WTC11 (cell line): ENCODE measurements at regions not wholly inside any gene's neighbourhood (a gene's known extent, or its start where the extent isn't known, plus 50 kb on each side); places are given as distances from the start of the nearest gene placed in this dataset.

Experiments used
- ATAC-seq: fragments of 200-7000 bp; cut with Tn5 transposase; 2 replicates; pipeline ENCODE4 v1.10.0; 2021; ENCODE audit warnings: mild to moderate bottlenecking, moderate library complexity
- CTCF ChIA-PET: fragments of 300-600 bp; sonication (Branson Sonifier 250); formaldehyde crosslinking; loops from one replicate; lab custom pipeline; 2021; ENCODE audit warnings: antibody characterized with exemption; lab: Charles Lee
- POLR2A ChIA-PET: fragments of 350-600 bp; sonication (Branson Sonifier 250); formaldehyde crosslinking; loops from one replicate; lab custom pipeline; 2021; ENCODE audit warnings: antibody characterized with exemption; lab: Charles Lee
- DNase-seq: peaks from one replicate; pipeline ENCODE4 v3.0.0; 2021; ENCODE audit warnings: low spot score
- H3K27ac Mint-ChIP-seq: 2 replicates; pipeline ENCODE4 v1.8.0; 2021; ENCODE audit warnings: mixed read lengths
- H3K27me3 Mint-ChIP-seq: 2 replicates; pipeline ENCODE4 v1.8.0; 2021; ENCODE audit warnings: low read depth, mild to moderate bottlenecking, moderate library complexity, mixed read lengths
- H3K36me3 Mint-ChIP-seq: 2 replicates; pipeline ENCODE4 v1.8.0; 2021; ENCODE audit warnings: mixed read lengths
- H3K4me1 Mint-ChIP-seq: 2 replicates; pipeline ENCODE4 v1.8.0; 2022; ENCODE audit warnings: mixed read lengths
- H3K4me3 Mint-ChIP-seq: 2 replicates; pipeline ENCODE4 v1.8.0; 2021; ENCODE audit warnings: mild to moderate bottlenecking, moderate library complexity, mixed read lengths
- H3K9me3 Mint-ChIP-seq: 2 replicates; pipeline ENCODE4 v1.8.0; 2021; ENCODE audit warnings: mixed read lengths
- CTCF ChIP-seq: fragments of 200-600 bp; IDR thresholded peaks from 2 replicates; pipeline ENCODE4 v1.8.0; 2022; ENCODE audit warnings: antibody characterized with exemption
- E2F5 ChIP-seq: sonication (generic); formaldehyde crosslinking; IDR thresholded peaks from 2 replicates; pipeline ENCODE4 v1.8.1; 2022; ENCODE audit warnings: mild to moderate bottlenecking, moderate library complexity, missing genetic modification reagents
- ELF4 ChIP-seq: sonication (generic); formaldehyde crosslinking; IDR thresholded peaks from 2 replicates; pipeline ENCODE4 v1.8.1; 2022; ENCODE audit warnings: low read depth, mild to moderate bottlenecking, moderate library complexity, missing genetic modification reagents
- EMX1 ChIP-seq: fragments of 250-450 bp; sonication (Bioruptor Pico); IDR thresholded peaks from 2 replicates; pipeline ENCODE4 v1.8.0; 2021; ENCODE audit warnings: mild to moderate bottlenecking
- GABPB1 ChIP-seq: sonication (generic); formaldehyde crosslinking; IDR thresholded peaks from 2 replicates; pipeline ENCODE4 v1.8.1; 2023; ENCODE audit warnings: mild to moderate bottlenecking, missing genetic modification reagents
- KAT7 ChIP-seq: sonication (generic); formaldehyde crosslinking; IDR thresholded peaks from 2 replicates; pipeline ENCODE4 v1.8.1; 2023; ENCODE audit warnings: missing genetic modification reagents, mild to moderate bottlenecking, borderline replicate concordance
- NFE2L1 ChIP-seq: sonication (generic); formaldehyde crosslinking; IDR thresholded peaks from 2 replicates; pipeline ENCODE4 v1.8.1; 2023; ENCODE audit warnings: missing genetic modification reagents
- SMAD3 ChIP-seq: sonication (generic); formaldehyde crosslinking; IDR thresholded peaks from 2 replicates; pipeline ENCODE4 v1.8.0; 2022; ENCODE audit warnings: missing genetic modification reagents, mild to moderate bottlenecking, borderline replicate concordance
- SMAD4 ChIP-seq: sonication (generic); formaldehyde crosslinking; IDR thresholded peaks from 2 replicates; pipeline ENCODE4 v1.8.0; 2022; ENCODE audit warnings: mild to moderate bottlenecking, missing genetic modification reagents
- SOX15 ChIP-seq: fragments of 250-450 bp; sonication (Bioruptor Pico); IDR thresholded peaks from 2 replicates; pipeline ENCODE4 v1.9.0; 2021; ENCODE audit warnings: mild to moderate bottlenecking
- STAT6 ChIP-seq: sonication (generic); formaldehyde crosslinking; conservative IDR thresholded peaks from 2 replicates; pipeline ENCODE4 v1.8.1; 2023; ENCODE audit warnings: mild to moderate bottlenecking, low read depth, missing genetic modification reagents, moderate library complexity
- TP53 ChIP-seq: sonication (generic); formaldehyde crosslinking; IDR thresholded peaks from 2 replicates; pipeline ENCODE4 v1.8.1; 2023; ENCODE audit warnings: mild to moderate bottlenecking, missing genetic modification reagents
- ZNF396 ChIP-seq: fragments of 250-450 bp; sonication (Bioruptor Pico); IDR thresholded peaks from 2 replicates; pipeline ENCODE4 v1.8.0; 2021; ENCODE audit warnings: mild to moderate bottlenecking, moderate library complexity, borderline replicate concordance
- ZSCAN18 ChIP-seq: fragments of 250-450 bp; sonication (Bioruptor Pico); IDR thresholded peaks from 2 replicates; pipeline ENCODE4 v2.1.2; 2022; ENCODE audit warnings: mild to moderate bottlenecking, moderate library complexity
- TF ChIP-seq, protein P1 (sequence below): sonication (generic); formaldehyde crosslinking; IDR thresholded peaks from 2 replicates; pipeline ENCODE4 v1.8.1; 2023; ENCODE audit warnings: mild to moderate bottlenecking, missing genetic modification reagents
- TF ChIP-seq, protein P2 (sequence below): sonication (generic); formaldehyde crosslinking; IDR thresholded peaks from 2 replicates; pipeline ENCODE4 v1.8.1; 2022; ENCODE audit warnings: low read depth, mild to moderate bottlenecking, moderate library complexity, missing genetic modification reagents, borderline replicate concordance

DNA sequence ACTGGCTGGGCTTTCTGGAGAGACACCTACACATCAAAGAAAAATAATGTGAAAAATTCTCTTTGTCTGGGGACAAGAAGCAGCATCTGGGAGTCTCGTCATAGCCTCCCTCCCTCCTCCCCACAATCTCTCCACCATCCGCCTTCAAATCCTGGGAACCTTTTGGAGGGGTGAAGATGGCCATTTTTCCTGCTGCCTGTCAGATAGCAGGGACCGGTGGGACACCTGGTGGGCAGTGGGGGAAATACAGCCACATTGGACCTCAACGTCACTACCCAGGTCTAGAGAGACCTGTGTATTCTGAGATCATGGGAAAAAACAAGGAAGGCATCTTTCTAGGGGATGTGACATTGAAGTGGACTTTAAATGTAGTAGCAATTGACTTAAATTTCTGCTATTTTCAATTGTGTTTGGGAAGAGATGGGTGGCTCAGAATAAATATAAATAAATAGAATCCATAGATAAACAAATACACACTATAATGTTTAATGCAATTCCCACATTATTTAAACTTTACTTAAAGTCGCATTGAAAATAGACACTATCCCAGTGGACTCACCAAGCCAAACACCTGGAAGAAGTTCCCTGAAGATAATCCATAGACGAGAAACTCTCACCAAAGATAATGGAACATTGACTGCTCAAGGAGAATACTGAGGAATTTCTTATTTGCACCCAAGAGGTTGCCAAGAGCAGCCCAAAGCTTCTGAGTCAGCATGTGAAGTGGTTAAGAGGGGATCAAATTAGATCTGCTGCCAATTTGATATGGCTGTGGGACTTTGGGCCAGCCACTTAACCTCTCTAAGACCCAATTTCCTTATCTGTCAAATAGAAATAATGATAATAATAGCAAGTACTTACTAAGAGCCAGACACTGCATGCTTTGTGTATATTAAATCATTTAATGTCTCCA, 147.6 kb upstream of the CAMK1G start:
- Mint-ChIP-seq H3K4me1 (peaks cover 50% of the 10 kb centered on the region), H3K36me3 (peaks cover 24% of the 10 kb centered on the region), H3K27me3 (peaks cover 2% of the 10 kb centered on the region; the same call in 1 of the 2 replicates), H3K27ac (no peak overlapping the region), H3K9me3 (peaks cover 10% of the 10 kb centered on the region), H3K4me3 (no peak overlapping the region)
- ChIA-PET CTCF (interaction anchor here (0.6 to 2.6 kb wide), 26 partner anchors 9 to 784 kb away, joined by 3 to 19 read pairs (median 4); no protein-coding TSS in a partner anchor), POLR2A (interaction anchor here (0.7 to 1.1 kb wide), 2 partner anchors 31 to 79 kb away, joined by 3 to 5 read pairs; no protein-coding TSS in a partner anchor)
- TF ChIP-seq EMX1 (CRISPR knock-in tag) (no peak), NFE2L1 (no peak), SMAD3 (CRISPR knock-in tag) (no peak), CTCF (peak; percentile 94)
- DNase-seq (peak; percentile 96), ATAC-seq (peak; percentile 72)

- ChIA-PET CTCF (no interaction called here), POLR2A (interaction anchor here (0.7 kb wide), 1 partner anchor 126 kb away, joined by 3 read pairs; no protein-coding TSS in a partner anchor)
- Mint-ChIP-seq H3K9me3 (peaks cover 10% of the 10 kb centered on the region), H3K27me3 (peaks cover 2% of the 10 kb centered on the region; the same call in 1 of the 2 replicates), H3K36me3 (peaks cover 10% of the 10 kb centered on the region), H3K4me3 (no peak overlapping the region), H3K27ac (no peak overlapping the region), H3K4me1 (peaks cover 26% of the 10 kb centered on the region)
- TF ChIP-seq ZSCAN18 (CRISPR knock-in tag) (no peak), STAT6 (CRISPR knock-in tag) (no peak)
- TF ChIP-seq, protein P1, sequence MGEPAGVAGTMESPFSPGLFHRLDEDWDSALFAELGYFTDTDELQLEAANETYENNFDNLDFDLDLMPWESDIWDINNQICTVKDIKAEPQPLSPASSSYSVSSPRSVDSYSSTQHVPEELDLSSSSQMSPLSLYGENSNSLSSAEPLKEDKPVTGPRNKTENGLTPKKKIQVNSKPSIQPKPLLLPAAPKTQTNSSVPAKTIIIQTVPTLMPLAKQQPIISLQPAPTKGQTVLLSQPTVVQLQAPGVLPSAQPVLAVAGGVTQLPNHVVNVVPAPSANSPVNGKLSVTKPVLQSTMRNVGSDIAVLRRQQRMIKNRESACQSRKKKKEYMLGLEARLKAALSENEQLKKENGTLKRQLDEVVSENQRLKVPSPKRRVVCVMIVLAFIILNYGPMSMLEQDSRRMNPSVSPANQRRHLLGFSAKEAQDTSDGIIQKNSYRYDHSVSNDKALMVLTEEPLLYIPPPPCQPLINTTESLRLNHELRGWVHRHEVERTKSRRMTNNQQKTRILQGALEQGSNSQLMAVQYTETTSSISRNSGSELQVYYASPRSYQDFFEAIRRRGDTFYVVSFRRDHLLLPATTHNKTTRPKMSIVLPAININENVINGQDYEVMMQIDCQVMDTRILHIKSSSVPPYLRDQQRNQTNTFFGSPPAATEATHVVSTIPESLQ (CRISPR knock-in tag), result no peak
- ATAC-seq (no peak), DNase-seq (no peak)
Measured at GRCh38 chr1:209439828-209440227, 143.7 kb upstream of the CAMK1G start.

GRCh38 chr1:209443361-209443931, 140.1 kb upstream of the CAMK1G start:
- H3K36me3 Mint-ChIP-seq, result peaks cover 10% of the 10 kb centered on the region
- H3K27me3 Mint-ChIP-seq, result peaks cover 2% of the 10 kb centered on the region; the same call in 1 of the 2 replicates
- DNase-seq (no peak), ATAC-seq (peak; percentile 39; the same call in 1 of the 2 replicates)
- H3K9me3 Mint-ChIP-seq, result peaks cover 18% of the 10 kb centered on the region
- POLR2A ChIA-PET, result no interaction called here
- no peak overlapping the region for H3K4me3 Mint-ChIP-seq
- H3K4me1 Mint-ChIP-seq, result peaks cover 23% of the 10 kb centered on the region
- H3K27ac Mint-ChIP-seq, result no peak overlapping the region
- CTCF ChIA-PET, result interaction anchor here (0.8 to 1.0 kb wide), 2 partner anchors 15 to 106 kb away, joined by 3 to 5 read pairs; no protein-coding TSS in a partner anchor
- TF ChIP-seq, protein P2, sequence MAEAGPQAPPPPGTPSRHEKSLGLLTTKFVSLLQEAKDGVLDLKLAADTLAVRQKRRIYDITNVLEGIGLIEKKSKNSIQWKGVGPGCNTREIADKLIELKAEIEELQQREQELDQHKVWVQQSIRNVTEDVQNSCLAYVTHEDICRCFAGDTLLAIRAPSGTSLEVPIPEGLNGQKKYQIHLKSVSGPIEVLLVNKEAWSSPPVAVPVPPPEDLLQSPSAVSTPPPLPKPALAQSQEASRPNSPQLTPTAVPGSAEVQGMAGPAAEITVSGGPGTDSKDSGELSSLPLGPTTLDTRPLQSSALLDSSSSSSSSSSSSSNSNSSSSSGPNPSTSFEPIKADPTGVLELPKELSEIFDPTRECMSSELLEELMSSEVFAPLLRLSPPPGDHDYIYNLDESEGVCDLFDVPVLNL (CRISPR knock-in tag), result no peak
- no peak for TF ChIP-seq STAT6 (CRISPR knock-in tag)
- TF ChIP-seq SOX15, result no peak
- TF ChIP-seq TP53 (CRISPR knock-in tag), result no peak
- no peak for TF ChIP-seq KAT7
- no peak for TF ChIP-seq GABPB1 (CRISPR knock-in tag)
- no peak for TF ChIP-seq SMAD4 (CRISPR knock-in tag)
- TF ChIP-seq E2F5 (CRISPR knock-in tag), result no peak
- no peak for TF ChIP-seq ZNF396 (CRISPR knock-in tag)
- no peak for TF ChIP-seq ELF4
